Eye (tissue), 1 donor: ENCODE measurements at regions not wholly inside any gene's neighbourhood (a gene's known extent, or its start where the extent isn't known, plus 50 kb on each side); places are given as distances from the start of the nearest gene placed in this dataset.

Source experiments
- DNase-seq: peaks from one replicate; pipeline ENCODE4 v3.0.0-alpha.2; 2015

GRCh38 chr14:22088614-22089342 lies 415.2 kb upstream of the OR4E1 start:
- DNase-seq: no peak

- DNase-seq: no peak
Observed at GRCh38 chr14:22086131-22086530, 412.5 kb upstream of the OR4E1 start.

GRCh38 chr14:22084393-22085281 lies 411.0 kb upstream of the OR4E1 start:
- DNase-seq: peak; percentile 75

GRCh38 chr14:22081337-22081736 lies 407.7 kb upstream of the OR4E1 start:
- DNase-seq: no peak

GRCh38 chr14:22079766-22080165 lies 406.1 kb upstream of the OR4E1 start:
- no peak for DNase-seq

- DNase-seq: no peak
Observed at GRCh38 chr14:22073801-22074200, 400.2 kb upstream of the OR4E1 start.

- DNase-seq: no peak
Observed at GRCh38 chr14:22071006-22071405, 397.4 kb upstream of the OR4E1 start.

GRCh38 chr14:22070119-22070982 lies 396.7 kb upstream of the OR4E1 start:
- no peak for DNase-seq

GRCh38 chr14:22065347-22065746 lies 391.7 kb upstream of the OR4E1 start:
- no peak for DNase-seq

GRCh38 chr14:22059201-22059600 lies 385.6 kb upstream of the OR4E1 start:
- DNase-seq: no peak

- no peak for DNase-seq
Observed at GRCh38 chr14:22052795-22053194, 379.2 kb upstream of the OR4E1 start.

- DNase-seq: peak; percentile 61
Observed at GRCh38 chr14:22047115-22047514, 373.5 kb upstream of the OR4E1 start.

GRCh38 chr14:22046063-22046462 lies 372.4 kb upstream of the OR4E1 start:
- no peak for DNase-seq

- no peak for DNase-seq
Observed at GRCh38 chr14:22044193-22044592, 370.6 kb upstream of the OR4E1 start.

- no peak for DNase-seq
Observed at GRCh38 chr14:22040781-22041125, 367.1 kb upstream of the OR4E1 start.

GRCh38 chr14:22039938-22040780 lies 366.5 kb upstream of the OR4E1 start:
- no peak for DNase-seq

- DNase-seq: no peak
Observed at GRCh38 chr14:22036541-22037239, 363.1 kb upstream of the OR4E1 start.

- no peak for DNase-seq
Observed at GRCh38 chr14:22026527-22026926, 352.9 kb upstream of the OR4E1 start.

- no peak for DNase-seq
Observed at GRCh38 chr14:22025879-22026278, 352.3 kb upstream of the OR4E1 start.

- DNase-seq: peak; percentile 24
Observed at GRCh38 chr14:22024137-22024536, 350.5 kb upstream of the OR4E1 start.

GRCh38 chr14:22018890-22019289 lies 345.3 kb upstream of the OR4E1 start:
- no peak for DNase-seq

- DNase-seq: no peak
Observed at GRCh38 chr14:22012452-22012851, 338.8 kb upstream of the OR4E1 start.
